ENCODE measurements at regions not wholly inside any gene's neighbourhood (a gene's known extent, or its start where the extent isn't known, plus 50 kb on each side); places are given as distances from the start of the nearest gene placed in this dataset.

DNA sequence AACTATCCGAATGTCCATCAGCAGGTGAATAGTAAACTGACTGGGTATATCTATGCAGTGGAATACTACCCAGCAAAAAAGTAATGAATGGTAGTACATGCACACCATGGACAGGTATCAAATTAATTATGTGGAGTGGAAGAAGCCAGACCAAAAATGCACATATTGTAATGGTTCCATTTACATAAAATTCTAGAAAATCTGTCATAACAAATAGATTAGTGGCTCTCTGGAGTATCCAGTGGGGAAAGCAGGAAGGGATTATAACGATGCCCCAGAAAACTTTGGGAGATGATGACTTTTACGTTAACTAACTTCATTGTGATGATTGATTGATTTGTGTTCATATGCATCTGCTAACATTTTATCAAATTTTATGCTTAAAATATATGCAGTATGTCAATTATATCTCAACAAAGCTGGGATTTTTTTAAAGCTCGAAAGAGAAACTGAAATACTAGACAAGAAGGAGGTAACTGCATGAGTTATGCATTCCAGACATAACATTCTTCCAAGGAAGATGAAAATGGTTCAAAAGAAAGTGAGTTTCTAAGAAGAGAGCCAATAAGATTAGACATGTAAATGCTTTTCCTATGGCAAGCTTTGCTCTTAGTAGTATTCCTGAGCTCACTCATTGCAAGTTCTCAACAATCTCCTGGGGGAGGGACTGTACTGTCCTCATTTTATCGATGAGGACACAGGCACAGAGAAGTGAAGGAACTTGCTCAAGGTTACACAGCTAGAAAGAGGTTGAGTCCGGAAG lies 58.6 kb upstream of the MSX1 start:
- Histone ChIP-seq H3K4me3 (ENCODE audit: low read depth, low read length) (no peak overlapping the region), H3K9me3 (ENCODE audit: control insufficient read depth, low read length) (no peaks in the 10 kb centered on the region), H3K27me3 (ENCODE audit: control insufficient read depth, insufficient read depth, low read length) (no peaks in the 10 kb centered on the region), H3K4me2 (ENCODE audit: low read length) (no peak overlapping the region), H3K9ac (no peak overlapping the region), H3K36me3 (ENCODE audit: control insufficient read depth, insufficient read depth, low read length) (no peaks in the 10 kb centered on the region), H3K79me2 (no peaks in the 10 kb centered on the region), H3K27ac (no peak overlapping the region), H3K4me1 (no peaks in the 10 kb centered on the region), H2AFZ (no peak overlapping the region)
- TF ChIP-seq, protein P1, sequence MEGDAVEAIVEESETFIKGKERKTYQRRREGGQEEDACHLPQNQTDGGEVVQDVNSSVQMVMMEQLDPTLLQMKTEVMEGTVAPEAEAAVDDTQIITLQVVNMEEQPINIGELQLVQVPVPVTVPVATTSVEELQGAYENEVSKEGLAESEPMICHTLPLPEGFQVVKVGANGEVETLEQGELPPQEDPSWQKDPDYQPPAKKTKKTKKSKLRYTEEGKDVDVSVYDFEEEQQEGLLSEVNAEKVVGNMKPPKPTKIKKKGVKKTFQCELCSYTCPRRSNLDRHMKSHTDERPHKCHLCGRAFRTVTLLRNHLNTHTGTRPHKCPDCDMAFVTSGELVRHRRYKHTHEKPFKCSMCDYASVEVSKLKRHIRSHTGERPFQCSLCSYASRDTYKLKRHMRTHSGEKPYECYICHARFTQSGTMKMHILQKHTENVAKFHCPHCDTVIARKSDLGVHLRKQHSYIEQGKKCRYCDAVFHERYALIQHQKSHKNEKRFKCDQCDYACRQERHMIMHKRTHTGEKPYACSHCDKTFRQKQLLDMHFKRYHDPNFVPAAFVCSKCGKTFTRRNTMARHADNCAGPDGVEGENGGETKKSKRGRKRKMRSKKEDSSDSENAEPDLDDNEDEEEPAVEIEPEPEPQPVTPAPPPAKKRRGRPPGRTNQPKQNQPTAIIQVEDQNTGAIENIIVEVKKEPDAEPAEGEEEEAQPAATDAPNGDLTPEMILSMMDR (IDR thresholded peaks at IDR 0.05): no peak

DNA sequence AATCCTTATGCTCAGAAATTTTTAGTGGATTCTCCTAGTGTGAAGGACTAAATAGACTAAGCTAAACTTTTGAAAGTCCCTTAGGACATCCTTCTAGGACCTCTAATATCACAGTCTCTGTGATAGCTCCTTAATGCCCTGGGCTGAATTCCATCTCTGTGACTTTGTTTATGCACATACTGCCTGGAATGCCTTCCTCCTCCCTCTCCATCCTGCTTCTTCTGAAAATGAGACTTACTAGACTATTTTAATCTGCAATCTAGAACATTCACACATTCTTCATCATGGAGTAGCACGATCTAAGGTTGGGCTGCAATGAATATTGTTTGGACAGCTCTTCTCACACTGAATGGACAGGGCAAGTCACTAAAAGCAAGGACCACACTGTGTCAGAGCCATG lies 65.0 kb upstream of the MSX1 start:
- Histone ChIP-seq H3K79me2 (no peaks in the 10 kb centered on the region), H3K4me1 (no peaks in the 10 kb centered on the region), H3K4me2 (ENCODE audit: low read length) (no peak overlapping the region), H3K27me3 (ENCODE audit: control insufficient read depth, insufficient read depth, low read length) (no peaks in the 10 kb centered on the region), H3K4me3 (ENCODE audit: low read depth, low read length) (no peak overlapping the region), H3K27ac (no peak overlapping the region), H3K9ac (no peak overlapping the region), H3K36me3 (ENCODE audit: control insufficient read depth, insufficient read depth, low read length) (no peaks in the 10 kb centered on the region), H2AFZ (no peak overlapping the region), H3K9me3 (ENCODE audit: control insufficient read depth, low read length) (no peaks in the 10 kb centered on the region)
- TF ChIP-seq, protein P1 (IDR thresholded peaks at IDR 0.05): no peak

DNA sequence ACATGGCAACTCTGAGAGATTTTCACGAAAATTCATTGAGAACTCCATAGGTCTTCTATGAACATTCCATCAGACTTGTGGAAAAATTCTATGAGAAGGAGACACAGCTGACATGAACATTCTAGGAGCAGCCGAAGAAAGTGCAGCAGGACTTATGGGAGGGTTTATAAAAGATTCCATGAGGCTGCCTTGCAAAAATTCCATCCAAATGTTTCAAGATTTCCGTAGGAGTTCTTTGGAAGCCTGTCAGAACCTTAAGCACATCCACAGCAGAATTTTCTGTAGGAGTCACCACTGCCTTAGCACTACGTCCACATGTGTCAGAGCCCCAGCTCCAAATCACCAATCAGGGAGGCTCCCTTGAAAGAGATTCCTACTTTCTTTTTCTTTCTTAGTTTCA lies 67.0 kb upstream of the MSX1 start:
- Histone ChIP-seq H3K27ac (no peak overlapping the region), H3K9me3 (ENCODE audit: control insufficient read depth, low read length) (no peaks in the 10 kb centered on the region), H3K4me1 (no peaks in the 10 kb centered on the region), H3K27me3 (ENCODE audit: control insufficient read depth, insufficient read depth, low read length) (no peaks in the 10 kb centered on the region), H3K9ac (no peak overlapping the region), H3K36me3 (ENCODE audit: control insufficient read depth, insufficient read depth, low read length) (no peaks in the 10 kb centered on the region), H3K79me2 (no peaks in the 10 kb centered on the region), H3K4me3 (ENCODE audit: low read depth, low read length) (no peak overlapping the region), H2AFZ (no peak overlapping the region), H3K4me2 (ENCODE audit: low read length) (no peak overlapping the region)
- TF ChIP-seq, protein P1 (IDR thresholded peaks at IDR 0.05): no peak

DNA sequence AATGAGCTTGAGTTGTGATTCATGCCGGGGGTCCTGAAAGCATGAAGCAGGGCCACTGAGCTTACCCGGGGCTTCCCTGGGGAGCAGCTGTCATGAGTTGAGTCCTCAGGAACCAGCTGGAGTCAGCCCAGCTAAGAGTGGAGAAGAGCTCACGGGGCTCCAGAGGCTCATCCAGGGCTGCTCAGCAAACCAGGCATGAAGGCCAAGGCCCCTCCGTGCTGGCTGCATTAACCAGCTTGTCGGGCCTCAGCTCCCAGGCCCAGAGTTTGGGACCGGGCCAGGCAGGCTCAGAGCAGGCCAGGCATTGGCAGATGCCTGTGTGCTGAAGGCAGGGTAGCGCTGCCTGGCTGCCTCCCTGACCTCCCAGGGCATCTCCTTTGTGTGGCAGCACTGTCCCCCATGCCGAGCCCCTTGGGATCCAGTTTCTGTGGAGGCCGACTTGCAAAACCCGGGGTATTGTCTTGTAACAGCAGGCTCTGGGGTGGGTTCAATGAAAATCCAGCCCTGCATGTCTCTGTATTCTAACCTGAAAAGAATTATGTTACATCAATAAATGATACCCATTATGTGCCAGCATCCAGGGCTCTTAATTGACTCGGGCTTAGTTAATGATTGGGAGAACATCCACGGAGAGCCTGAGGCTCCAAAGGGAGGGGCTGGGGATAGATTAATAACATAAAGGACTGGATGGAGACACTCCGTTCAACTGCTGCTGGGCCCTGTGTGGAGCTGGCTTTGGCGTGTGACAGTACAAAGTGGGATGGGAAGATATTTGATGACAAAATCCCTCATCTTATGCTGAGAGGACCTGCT lies 68.0 kb upstream of the MSX1 start:
- H3K4me3 ChIP-seq (ENCODE audit: low read depth, low read length): no peak overlapping the region
- no peak overlapping the region for H3K27ac ChIP-seq
- no peaks in the 10 kb centered on the region for H3K4me1 ChIP-seq
- no peaks in the 10 kb centered on the region for H3K9me3 ChIP-seq (ENCODE audit: control insufficient read depth, low read length)
- H3K4me2 ChIP-seq (ENCODE audit: low read length): no peak overlapping the region
- H3K36me3 ChIP-seq (ENCODE audit: control insufficient read depth, insufficient read depth, low read length): no peaks in the 10 kb centered on the region
- no peaks in the 10 kb centered on the region for H3K27me3 ChIP-seq (ENCODE audit: control insufficient read depth, insufficient read depth, low read length)
- no peaks in the 10 kb centered on the region for H3K79me2 ChIP-seq
- TF ChIP-seq, protein P1 (IDR thresholded peaks at IDR 0.05): no peak
- H3K9ac ChIP-seq: no peak overlapping the region
- no peak overlapping the region for H2AFZ ChIP-seq
